ENCODE measurements at regions not wholly inside any gene's neighbourhood (a gene's known extent, or its start where the extent isn't known, plus 50 kb on each side); places are given as distances from the start of the nearest gene placed in this dataset.

DNA sequence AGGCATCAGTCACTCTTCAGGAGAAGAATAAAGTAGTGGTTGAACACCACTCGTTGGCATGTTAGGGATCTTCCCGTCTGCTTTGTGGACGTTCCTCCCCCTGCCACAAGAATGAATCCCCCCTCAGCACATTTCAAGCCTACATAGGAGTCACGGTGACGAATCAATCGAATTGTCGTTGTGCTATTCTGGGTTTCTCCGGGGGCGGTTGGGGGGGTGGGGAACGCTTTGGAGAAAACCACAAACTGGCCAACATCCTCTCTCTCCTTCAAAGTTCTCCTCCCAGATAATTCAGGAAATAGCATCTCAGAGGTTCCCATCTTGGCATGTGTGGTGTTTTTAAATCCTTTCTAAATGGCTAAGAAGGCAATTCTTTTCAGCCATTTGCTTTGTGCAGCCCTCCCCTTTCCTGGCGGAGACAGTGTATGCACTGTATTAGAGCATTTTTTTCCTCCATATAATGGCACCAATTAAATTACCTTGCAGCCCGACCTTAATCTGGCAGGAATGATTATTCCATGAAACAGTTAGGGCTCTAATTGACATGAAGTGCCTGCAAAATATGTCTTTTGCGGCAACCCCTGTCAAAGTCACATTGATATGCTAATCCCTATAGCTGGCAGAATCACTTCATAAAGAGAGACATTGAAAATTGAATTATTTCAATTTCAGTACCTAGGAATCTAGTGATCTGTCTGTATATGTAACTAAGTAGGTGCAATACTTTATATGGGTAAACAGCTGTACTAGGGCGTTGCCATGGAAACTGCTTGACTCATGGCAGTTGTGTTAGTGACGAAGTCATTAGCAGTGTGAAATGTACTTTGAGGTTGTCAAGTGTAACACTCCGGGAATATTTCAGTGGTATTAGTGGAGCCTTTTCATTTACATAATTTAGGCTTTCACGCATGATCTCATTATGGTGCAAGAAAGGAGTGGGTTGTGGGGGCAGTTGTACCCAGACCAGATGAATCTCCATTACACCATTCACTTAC lies 323.4 kb upstream of the SLC14A2 start:
- no peak for FAIRE-seq
- DNase-seq (ENCODE audit: extremely low spot score, insufficient read length, low read depth) = no peak

DNA sequence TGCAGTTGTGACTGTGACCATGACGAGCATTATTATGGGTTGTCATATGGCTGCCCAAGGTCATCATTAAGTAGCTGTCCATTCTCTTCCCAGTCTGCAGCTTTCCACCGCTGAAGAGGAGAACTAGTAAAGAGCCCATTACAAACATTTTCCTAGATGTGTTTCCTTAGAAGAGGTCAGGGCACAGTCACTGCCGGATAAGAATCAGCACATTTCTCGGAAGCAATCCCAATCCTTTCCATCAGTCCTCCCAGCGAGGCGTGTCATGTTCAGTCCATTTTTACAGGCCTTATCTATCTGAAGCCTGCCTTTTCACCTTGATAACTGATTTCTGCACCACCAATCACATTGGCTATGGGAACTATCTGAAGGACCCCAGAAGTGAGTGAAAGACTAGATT lies 319.9 kb upstream of the SLC14A2 start:
- DNase-seq (ENCODE audit: extremely low spot score, insufficient read length, low read depth) = no peak
- FAIRE-seq = no peak

DNA sequence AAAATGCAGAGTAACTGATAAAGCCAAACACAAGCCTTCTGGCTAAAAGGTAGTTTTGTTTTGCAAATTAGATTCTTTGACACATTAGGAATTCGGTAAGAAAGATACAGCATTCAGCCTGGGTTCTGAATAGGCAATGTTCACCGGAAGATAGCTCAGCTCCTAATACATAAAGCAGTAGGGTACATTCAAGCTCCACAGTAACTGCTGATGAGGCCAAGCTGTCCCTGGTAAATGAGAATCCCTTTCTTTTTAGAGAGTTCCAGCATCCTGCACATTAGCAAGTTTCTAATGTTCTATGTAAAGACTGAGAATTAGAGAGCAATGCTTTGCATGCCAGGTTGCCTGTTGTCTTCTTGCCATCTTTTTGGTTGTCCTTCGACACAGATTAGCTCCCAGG lies 316.3 kb upstream of the SLC14A2 start:
- DNase-seq (ENCODE audit: extremely low spot score, insufficient read length, low read depth) (no peak), FAIRE-seq (no peak)

DNA sequence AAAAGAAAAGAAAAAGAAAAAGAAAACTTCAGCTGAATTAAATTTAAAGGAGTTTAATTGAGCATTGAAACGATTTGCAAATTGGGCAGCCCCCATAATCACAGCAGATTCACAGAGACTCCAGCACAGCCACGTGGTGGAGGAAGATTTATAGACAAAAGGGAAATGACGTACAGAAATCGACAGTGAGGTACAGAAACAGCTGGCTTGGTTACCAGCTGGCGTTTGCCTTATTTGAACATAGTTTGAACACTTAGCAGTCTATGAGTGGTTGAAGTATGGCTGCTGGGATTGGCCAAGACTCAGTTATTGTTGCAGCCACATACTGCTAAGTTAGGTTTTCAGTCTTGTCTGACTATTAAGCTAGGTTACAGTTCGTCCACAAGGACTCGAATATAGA lies 312.2 kb upstream of the SLC14A2 start:
- no peak for DNase-seq (ENCODE audit: extremely low spot score, insufficient read length, low read depth)
- no peak for FAIRE-seq

DNA sequence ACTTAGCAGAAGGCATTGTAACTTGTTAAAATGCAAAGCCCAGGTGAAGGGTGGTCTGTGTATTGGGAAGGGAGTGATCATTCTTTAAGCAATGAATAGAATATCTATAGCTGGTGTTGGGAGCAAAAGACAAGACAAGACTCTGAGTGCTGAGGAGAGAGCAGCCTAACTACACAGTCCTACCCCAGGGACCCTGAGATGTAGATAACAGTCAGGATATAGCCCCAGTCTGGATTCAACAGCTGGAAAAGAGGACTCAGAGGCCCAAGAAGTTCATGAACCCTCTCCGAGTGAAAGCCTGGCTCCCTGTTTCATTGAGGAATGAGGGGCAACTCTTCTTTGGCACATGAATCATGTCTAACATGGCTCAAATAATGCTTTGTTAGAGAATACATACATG lies 310.7 kb upstream of the SLC14A2 start:
- FAIRE-seq (no peak), DNase-seq (ENCODE audit: extremely low spot score, insufficient read length, low read depth) (no peak)

DNA sequence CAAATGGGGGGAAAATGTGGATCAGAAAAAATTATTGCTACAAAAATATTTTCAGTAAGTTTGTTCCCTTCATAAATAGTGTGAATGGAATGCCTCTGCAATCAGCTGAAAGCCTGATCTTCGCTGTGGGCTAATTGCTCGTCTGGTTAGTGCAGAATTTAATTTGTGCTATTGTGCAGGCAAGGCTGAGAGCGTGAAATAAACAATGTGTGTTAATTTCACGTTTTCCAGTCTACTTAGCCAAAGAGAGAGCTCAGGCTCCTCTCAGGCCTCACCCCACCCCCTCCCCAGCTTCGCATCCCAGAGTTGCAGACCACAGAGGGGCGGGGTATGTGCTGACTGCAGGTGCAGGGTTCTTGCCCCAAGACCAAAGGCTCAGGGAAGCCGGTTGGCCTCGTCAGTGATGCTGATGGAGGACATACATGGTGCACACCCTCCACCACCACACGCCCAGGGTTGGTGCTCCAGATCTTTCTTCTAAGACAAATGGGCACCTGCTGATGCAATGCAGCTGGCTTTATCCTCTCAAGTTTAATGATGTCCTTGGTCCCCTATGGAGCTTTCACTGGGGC lies 302.6 kb upstream of the SLC14A2 start:
- FAIRE-seq = no peak
- DNase-seq (ENCODE audit: extremely low spot score, insufficient read length, low read depth) = no peak

DNA sequence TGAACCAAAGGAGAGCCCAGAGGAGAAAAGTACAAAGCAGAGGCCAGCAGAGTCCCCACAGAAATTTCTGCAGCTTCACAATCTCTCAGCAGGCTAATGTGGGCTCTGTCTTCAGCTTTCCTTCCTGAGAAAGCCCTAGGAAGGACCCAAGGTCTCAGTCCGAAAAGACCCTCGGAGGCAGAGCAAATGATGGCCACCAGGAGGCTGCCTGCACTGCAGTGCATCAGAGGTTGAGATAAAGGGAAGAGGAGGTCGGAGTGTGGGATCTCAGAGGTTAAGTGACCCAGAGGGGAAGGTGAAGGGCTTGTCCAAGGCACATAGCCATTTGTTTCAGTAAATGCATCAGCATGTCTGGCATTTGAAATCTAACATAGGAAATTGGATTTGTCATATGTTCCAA lies 299.1 kb upstream of the SLC14A2 start:
- FAIRE-seq (no peak), DNase-seq (ENCODE audit: extremely low spot score, insufficient read length, low read depth) (no peak)

DNA sequence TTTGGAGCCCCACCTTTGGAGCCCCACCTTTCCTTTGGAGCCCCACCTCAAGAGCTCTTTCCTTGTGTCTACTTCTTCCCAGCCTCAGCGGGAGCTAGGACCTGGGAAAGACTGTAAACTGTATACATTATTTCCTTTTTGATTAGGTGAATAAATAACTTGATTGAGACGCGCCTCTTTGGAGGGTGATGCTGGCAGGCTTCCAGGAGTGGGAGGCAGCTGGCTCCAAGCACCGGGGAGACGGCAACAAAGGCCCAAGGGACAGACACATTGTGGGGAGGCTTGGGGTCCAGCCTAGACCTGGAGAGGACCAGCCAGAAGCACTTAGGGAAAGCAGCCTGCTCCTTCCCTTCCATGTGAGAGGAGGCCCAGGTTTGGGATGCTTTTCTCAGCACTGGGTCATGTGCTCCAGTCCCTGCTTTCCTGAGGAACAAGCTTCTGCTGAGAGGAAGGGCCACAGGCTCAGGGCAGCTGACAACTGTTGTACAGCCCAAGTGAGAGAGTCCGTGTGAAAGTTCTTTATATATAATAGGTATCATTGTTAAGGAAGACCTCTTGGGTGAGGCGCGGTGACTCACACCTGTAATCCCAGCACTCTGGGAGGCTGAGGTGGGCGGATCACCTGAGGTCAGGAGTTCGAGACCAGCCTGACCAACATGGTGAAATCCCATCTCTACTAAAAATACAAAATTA lies 297.2 kb upstream of the SLC14A2 start:
- DNase-seq (ENCODE audit: extremely low spot score, insufficient read length, low read depth) = no peak

DNA sequence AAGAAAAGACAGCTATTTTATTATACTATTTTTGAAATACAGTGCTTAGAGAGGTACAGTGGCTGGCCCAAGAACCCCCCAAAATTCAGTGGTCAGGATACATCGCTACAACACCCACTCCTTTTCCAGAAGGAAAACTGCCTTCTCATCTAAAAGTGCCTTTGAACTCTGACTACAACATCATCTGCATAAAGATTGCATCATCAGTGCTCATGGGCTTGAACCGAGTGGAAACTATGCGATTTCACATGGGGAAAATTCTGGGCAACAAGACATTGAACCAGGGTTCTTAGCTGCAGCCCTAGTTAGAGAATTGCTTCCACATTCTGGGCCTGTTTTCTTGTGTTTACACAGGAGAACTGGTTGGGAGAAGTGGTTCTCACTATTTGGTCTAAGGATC lies 294.6 kb upstream of the SLC14A2 start:
- FAIRE-seq = no peak
- DNase-seq (ENCODE audit: extremely low spot score, insufficient read length, low read depth) = no peak

More for the DNA sequence above, 297.2 kb upstream of the SLC14A2 start:
- no peak for FAIRE-seq

DNA sequence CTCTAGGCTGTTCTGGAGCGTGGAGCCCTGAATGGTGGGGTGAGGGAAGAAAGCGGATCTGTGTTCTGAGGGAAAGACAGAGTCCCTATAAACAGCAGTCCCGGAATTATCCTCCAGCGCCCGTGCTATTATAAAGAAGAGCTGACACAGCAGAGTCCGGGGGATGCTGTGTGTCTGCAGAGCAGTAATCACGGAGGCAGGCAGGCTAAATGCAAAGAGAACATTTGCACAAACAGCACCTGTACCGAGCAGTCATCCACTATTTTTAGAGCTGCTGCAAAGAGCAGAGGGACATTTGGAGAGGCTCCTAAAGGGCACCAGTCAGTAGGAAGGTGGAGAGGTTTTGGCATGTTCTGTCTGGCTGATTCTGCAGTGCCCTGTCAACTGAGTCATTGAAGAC lies 293.8 kb upstream of the SLC14A2 start:
- FAIRE-seq (no peak), DNase-seq (ENCODE audit: extremely low spot score, insufficient read length, low read depth) (no peak)

DNA sequence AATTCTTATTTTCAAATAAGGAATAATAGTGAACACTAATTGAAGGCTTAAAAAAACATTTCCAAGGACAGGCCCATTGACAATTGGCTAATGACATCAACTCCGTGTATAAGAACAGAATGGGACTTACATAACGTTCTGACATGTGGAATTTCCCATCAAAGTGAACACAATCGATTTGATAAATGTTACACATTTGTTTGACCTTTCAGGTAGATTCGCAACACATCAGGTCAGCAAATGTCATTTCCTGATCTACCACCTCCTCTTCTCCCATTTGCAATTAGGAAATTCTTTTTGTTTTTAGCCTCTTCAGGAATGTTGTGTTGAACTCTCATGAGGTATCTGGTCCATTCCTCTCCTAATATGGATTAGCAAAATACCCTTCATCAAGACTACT lies 292.9 kb upstream of the SLC14A2 start:
- FAIRE-seq = no peak
- DNase-seq (ENCODE audit: extremely low spot score, insufficient read length, low read depth) = no peak

DNA sequence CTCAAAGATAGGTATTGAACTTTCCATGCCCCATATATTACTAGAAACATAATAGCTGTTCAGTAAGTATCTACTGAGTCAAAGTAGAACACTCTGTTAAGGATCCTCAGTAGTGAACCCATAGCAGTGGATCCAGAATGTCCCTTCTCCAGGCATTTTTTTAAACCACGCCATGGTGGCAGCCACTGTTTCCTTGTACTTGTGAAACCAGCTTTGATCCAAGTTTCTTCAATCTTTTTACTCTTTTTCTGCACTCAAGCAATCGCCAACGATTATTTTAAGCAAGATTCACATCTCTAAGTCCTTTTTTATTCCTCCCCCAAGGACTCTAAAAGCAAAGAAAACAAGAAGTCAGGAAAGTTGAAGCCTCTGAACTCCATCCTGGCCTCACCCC lies 291.2 kb upstream of the SLC14A2 start:
- FAIRE-seq (no peak), DNase-seq (ENCODE audit: extremely low spot score, insufficient read length, low read depth) (no peak)

DNA sequence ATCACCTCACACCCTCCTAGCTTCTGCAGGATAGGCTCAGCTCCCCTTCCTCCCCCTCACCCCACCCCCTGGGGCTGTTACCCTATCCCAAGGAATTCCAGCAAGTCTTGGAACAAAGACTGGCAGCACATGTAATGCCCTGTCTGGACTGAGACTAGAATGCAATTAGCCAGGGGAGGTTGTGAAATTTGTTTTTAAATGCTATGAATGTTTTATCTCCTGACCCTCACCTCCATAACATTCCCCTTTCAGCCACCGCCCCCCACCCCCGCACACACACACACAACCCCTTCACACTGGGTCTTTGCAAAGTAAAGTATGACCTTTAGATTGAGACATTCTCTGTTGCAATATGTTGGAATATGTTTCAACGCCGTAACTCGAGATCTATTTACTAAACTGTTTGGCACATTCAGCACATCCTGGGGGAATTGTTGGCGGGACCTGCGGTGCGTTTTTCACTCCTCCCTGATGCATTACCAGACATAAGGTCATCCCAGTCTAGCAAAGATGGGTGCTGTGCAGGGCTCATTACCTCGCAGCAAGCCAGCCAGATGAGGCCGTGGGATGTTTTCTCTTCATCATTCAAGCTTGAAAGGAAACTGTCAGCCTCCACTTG lies 290.7 kb upstream of the SLC14A2 start:
- no peak for DNase-seq (ENCODE audit: extremely low spot score, insufficient read length, low read depth)
- FAIRE-seq = no peak

DNA sequence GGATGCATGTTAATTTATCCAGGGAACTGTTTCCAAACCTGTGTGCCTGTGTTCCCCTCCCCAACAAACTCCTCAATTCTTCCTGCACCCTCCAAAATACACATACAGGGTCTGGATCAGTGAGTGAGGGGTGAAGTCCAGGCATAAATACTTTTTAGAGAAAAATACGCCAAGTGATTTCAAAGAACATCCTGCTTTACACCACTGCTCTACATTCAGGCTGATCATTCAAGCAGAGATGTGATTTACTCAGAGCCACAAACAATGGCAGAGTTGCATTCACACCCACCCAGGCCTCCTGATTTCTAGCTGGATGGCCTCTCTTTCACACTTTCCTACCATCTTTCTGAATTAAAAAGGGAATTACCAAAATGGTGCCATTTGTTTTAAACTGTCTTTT lies 289.5 kb upstream of the SLC14A2 start:
- no peak for DNase-seq (ENCODE audit: extremely low spot score, insufficient read length, low read depth)

DNA sequence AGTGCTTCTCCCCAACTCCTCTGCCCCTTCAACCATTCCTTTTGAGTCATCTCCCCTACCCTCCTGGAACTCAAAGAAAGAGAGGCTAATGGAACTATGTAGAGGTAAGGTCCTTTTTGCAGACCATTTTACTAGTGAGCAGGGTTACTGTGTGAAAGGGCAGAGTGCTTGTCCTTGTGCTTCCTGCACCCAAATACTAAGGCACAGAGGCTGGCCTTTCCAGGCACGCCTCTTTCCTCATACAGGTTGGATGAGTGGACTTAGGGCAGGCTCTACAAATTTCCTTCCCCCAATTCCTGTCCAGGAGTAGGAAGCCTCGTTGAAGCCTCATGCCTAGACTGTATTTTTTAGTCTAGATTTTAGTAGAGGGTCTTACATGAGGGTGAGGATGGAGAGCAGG lies 288.8 kb upstream of the SLC14A2 start:
- no peak for FAIRE-seq
- no peak for DNase-seq (ENCODE audit: extremely low spot score, insufficient read length, low read depth)

More for the DNA sequence above, 289.5 kb upstream of the SLC14A2 start:
- no peak for FAIRE-seq

DNA sequence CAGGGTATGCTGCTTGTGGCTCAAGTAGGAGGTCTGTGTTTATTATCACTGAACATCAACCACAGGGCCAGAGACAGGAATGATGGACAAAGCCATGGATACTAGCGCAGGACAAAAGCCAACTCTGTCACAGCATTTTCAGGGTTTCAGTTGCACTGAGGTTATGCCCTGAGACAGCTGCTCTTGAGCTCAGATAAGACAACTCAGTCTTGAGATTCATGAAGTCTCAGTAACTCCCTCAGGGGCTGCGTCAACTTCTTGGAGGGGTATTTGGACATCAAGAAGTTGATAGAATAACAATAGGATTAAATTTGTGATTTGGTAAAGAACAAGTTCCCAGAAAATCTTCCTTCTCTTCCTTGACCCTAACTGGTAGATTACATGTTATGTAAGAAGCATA lies 287.0 kb upstream of the SLC14A2 start:
- DNase-seq (ENCODE audit: extremely low spot score, insufficient read length, low read depth) = no peak
- FAIRE-seq = no peak

DNA sequence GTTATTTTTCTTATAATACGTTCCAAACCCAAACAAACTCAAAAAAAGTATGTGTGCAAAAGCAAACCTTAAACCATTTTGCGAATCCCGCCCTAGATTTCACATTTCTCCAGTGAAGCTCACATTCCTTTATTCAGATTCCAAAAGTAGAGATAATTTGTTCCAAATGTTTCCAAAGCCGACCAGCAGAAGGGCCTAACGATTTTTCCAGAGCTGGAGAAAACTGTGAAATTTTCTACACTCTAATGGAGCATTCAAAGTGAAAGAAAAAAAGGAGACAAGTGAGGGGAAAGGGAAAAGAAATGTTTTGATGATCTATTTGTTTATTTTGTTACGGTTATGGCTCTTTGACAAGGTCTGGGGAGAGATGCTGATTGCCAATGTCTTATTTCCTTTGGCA lies 286.5 kb upstream of the SLC14A2 start:
- DNase-seq (ENCODE audit: extremely low spot score, insufficient read length, low read depth) (no peak), FAIRE-seq (no peak)

DNA sequence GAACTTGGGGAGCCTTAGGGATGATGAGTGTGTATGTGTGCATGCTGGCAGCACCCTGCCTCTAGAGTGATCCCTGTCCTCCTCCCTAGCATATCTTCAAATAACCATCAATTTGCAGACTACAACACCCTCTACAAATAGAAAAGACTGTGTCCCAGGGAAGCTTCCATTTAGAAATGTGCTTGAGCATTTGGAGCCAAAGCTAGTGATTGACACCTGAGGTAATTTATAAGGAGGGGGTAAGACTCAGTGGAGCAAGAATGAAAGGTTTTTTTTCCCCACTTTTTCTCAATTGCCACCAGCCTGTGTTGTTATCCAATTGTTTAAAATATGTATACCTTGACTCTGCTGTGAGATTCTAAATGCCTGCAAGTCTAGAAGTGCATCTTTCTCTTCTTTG lies 286.0 kb upstream of the SLC14A2 start:
- FAIRE-seq (no peak), DNase-seq (ENCODE audit: extremely low spot score, insufficient read length, low read depth) (no peak)

DNA sequence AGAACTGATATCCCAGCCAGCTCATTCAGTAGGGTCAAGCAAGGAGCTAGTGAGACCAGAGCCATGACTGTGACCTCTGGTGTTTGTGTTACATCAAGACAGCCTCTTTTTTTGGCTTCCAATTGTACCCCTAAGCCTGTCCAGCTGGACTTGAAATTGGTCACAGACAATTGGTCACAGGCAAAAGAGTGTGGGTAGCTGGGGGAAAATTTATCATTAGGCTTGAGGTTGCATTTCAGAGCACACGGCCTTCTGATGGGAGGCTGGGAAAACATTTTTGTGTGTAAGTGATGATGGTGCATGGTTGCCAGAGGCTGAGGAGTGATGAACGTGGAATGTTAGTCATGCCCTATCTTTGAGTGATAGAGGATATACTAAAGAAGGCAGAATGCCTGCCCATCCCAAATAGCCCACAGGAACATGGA lies 285.1 kb upstream of the SLC14A2 start:
- no peak for DNase-seq (ENCODE audit: extremely low spot score, insufficient read length, low read depth)
- FAIRE-seq = no peak

DNA sequence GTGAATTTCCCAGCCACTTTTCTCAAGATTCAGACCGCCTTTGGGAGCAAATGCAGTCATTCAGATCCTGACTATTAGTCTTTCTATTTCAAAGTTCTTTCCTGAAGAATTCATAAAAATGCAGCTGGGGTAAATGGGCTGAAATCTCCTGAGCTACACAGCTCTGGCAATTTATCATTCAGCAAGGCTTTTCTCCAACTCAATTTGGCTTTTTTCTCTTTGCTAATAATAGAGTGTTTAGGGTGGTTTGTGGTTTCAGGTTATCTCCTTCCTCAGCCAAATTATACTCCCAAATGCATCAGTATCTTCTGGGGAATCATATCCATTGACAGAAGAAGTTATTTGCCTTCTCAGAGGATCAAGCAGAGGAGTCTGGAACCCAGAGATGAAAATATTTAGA lies 282.4 kb upstream of the SLC14A2 start:
- FAIRE-seq = no peak

DNA sequence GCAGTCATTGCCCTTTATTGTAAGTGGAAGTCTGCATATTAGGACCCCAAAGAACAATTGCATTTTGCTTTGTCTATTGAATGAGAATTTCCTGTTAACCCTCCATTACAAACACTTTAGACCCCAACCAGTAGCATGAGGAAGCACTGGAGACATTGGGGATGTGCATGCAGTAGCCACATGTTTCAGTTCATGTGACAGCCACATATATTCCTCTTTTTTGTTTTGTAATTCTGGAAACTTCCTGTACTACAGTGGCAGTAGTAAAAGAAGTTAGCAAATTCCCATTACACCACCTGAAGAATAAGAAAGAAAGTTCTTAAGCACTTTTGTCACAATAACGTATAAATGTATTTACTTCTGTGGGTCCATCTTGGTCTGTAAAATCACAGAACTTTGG lies 281.1 kb upstream of the SLC14A2 start:
- DNase-seq (ENCODE audit: extremely low spot score, insufficient read length, low read depth) (no peak), FAIRE-seq (no peak)

More for the DNA sequence above, 282.4 kb upstream of the SLC14A2 start:
- no peak for DNase-seq (ENCODE audit: extremely low spot score, insufficient read length, low read depth)
